Fibroblast of lung (primary cell): ENCODE measurements at regions not wholly inside any gene's neighbourhood (a gene's known extent, or its start where the extent isn't known, plus 50 kb on each side); places are given as distances from the start of the nearest gene placed in this dataset.
"Not testable (repeated sequence)": the region's sequence is repeated elsewhere in the genome, so short reads cannot be mapped to it uniquely, and the experiment has no call there.

Experiments used
- DNase-seq, 2 donors: peaks; one replicate each; pipeline versions ENCODE4 v3.0.0 to v3.0.0-alpha.2; 2010; ENCODE audit warnings: low read depth in 2 of 2
- H2AFZ ChIP-seq: 2 replicates; pipeline ENCODE4 v1.5.1; 2012; ENCODE audit warnings: low read length, control low read depth, inconsistent platforms
- H3K27ac ChIP-seq: 2 replicates; pipeline ENCODE4 v1.5.1; 2011; ENCODE audit warnings: low read length, control low read depth; ENCODE audit not compliant: insufficient read depth
- H3K27me3 ChIP-seq: 2 replicates; pipeline ENCODE4 v1.5.1; 2011; ENCODE audit warnings: mild to moderate bottlenecking, low read length; ENCODE audit not compliant: control insufficient read depth, insufficient read depth
- H3K36me3 ChIP-seq: 2 replicates; pipeline ENCODE4 v1.5.1; 2011; ENCODE audit warnings: low read length; ENCODE audit not compliant: control insufficient read depth, insufficient read depth
- H3K4me1 ChIP-seq: 2 replicates; pipeline ENCODE4 v1.5.1; 2011; ENCODE audit warnings: low read length; ENCODE audit not compliant: control insufficient read depth, insufficient read depth; ENCODE audit errors: extremely low read depth
- H3K4me2 ChIP-seq: 2 replicates; pipeline ENCODE4 v1.5.1; 2011; ENCODE audit warnings: low read length, control low read depth; ENCODE audit not compliant: insufficient read depth; ENCODE audit errors: extremely low read depth
- H3K4me3 ChIP-seq, 4 experiments: fragments of 200-600 bp in 1 of 4; sonication (generic) in 1 of 4; replicated peaks in 1 of 4; 2 replicates each; pipeline ENCODE4 v1.5.1; 2011 to 2016; ENCODE audit warnings: low read length in 4 of 4, low read depth in 3 of 4, mild to moderate bottlenecking in 3 of 4, control low read depth in 2 of 4, inconsistent platforms in 1 of 4, mixed read lengths in 1 of 4; ENCODE audit not compliant: insufficient read depth in 1 of 4; ENCODE audit errors: control extremely low read depth in 1 of 4
- H3K79me2 ChIP-seq: 2 replicates; pipeline ENCODE4 v1.5.1; 2012; ENCODE audit warnings: mild to moderate bottlenecking, low read length, inconsistent platforms; ENCODE audit not compliant: control insufficient read depth, insufficient read depth
- H3K9ac ChIP-seq: 2 replicates; pipeline ENCODE4 v1.5.1; 2011; ENCODE audit warnings: mild to moderate bottlenecking, low read length, control low read depth; ENCODE audit not compliant: insufficient read depth
- H3K9me3 ChIP-seq: 2 replicates; pipeline ENCODE4 v1.5.1; 2012; ENCODE audit warnings: low read depth, low read length; ENCODE audit not compliant: control insufficient read depth, insufficient read depth
- H4K20me1 ChIP-seq: 2 replicates; pipeline ENCODE4 v1.5.1; 2011; ENCODE audit warnings: low read length; ENCODE audit not compliant: control insufficient read depth, insufficient read depth; ENCODE audit errors: extremely low read depth
- CTCF ChIP-seq, 2 donors: IDR thresholded peaks in 1 of 2; conservative IDR thresholded peaks in 1 of 2; 1 replicate in 1 of 2; 2 replicates in 1 of 2; pipeline ENCODE4 v1.5.1; 2011 to 2012; ENCODE audit warnings: low read length in 2 of 2, control low read depth in 1 of 2, inconsistent platforms in 1 of 2, low read depth in 1 of 2, mild to moderate bottlenecking in 1 of 2
- EZH2 ChIP-seq: IDR thresholded peaks from 2 replicates; pipeline ENCODE4 v1.5.1; 2012; ENCODE audit warnings: low read length, control low read depth, mild to moderate bottlenecking; ENCODE audit errors: missing control alignments

GRCh38 chr3:27802849-27803248 lies 80.7 kb upstream of the EOMES start:
- H3K79me2 ChIP-seq = no peaks in the 10 kb centered on the region
- DNase-seq = no peak
- no peaks in the 10 kb centered on the region for H3K4me1 ChIP-seq
- TF ChIP-seq CTCF (conservative IDR thresholded peaks at IDR 0.05 in 1 of 2, IDR thresholded peaks at IDR 0.05 in 1 of 2; ENCODE audit: low read depth in 1 of 2, low read length in 2 of 2) (no peak), EZH2 (no peak)
- no peak overlapping the region for H3K4me2 ChIP-seq
- no peaks in the 10 kb centered on the region for H3K9me3 ChIP-seq
- H3K27me3 ChIP-seq = no peaks in the 10 kb centered on the region
- H3K4me3 ChIP-seq = no peak overlapping the region
- no peaks in the 10 kb centered on the region for H3K36me3 ChIP-seq
- H4K20me1 ChIP-seq = no peaks in the 10 kb centered on the region
- H3K27ac ChIP-seq = no peak overlapping the region
- no peak overlapping the region for H3K9ac ChIP-seq
- H2AFZ ChIP-seq = no peak overlapping the region

DNA sequence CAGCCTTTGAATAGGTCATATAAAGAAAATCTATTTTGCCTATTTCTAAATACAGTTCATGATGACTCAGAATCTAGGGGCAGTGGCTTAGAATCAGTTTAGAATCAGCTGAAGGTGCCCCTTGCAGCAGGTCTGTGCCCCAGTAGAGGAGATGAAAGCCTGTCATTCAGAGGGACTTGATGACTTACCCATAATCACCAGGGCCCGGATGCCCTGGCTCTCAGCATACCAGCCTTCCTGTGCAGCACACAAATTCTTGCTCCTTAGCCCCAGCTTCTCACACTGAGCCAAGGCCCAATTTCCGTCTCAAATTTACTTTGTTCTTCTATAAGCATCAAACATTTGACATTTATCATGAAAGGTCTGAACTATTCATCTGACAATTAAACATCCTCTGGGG lies 83.2 kb upstream of the EOMES start:
- no peaks in the 10 kb centered on the region for H3K79me2 ChIP-seq

DNA sequence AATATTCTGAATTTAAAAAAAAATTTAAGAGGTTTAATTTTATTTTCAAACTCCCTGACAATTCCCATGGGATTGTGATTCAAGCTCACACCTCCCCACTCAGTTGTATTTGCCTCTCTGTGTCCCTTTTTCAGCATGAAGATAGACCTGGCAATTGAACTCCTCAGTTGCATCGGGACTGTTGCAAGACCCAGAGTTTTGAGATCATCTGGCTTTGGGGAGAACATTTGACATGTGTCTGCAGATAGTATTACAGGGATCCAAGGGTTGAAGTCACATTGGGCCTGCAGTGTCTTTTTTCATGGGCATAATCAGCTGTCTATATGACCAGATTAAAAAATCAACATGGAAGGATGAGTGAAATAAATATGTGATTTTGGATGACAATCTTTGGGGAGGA lies 91.1 kb upstream of the EOMES start:
- Histone ChIP-seq H3K9me3 (no peaks in the 10 kb centered on the region), H3K27ac (no peak overlapping the region), H2AFZ (no peak overlapping the region), H3K4me3 (no peak overlapping the region), H3K4me1 (no peaks in the 10 kb centered on the region), H3K36me3 (no peaks in the 10 kb centered on the region), H3K27me3 (no peaks in the 10 kb centered on the region), H3K9ac (no peak overlapping the region), H4K20me1 (no peaks in the 10 kb centered on the region), H3K79me2 (no peaks in the 10 kb centered on the region), H3K4me2 (no peak overlapping the region)
- DNase-seq = no peak
- TF ChIP-seq CTCF (conservative IDR thresholded peaks at IDR 0.05 in 1 of 2, IDR thresholded peaks at IDR 0.05 in 1 of 2; ENCODE audit: low read depth in 1 of 2, low read length in 2 of 2) (no peak), EZH2 (no peak)

More for the DNA sequence above, 83.2 kb upstream of the EOMES start:
- no peak for DNase-seq
- Histone ChIP-seq H3K27ac (no peak overlapping the region), H3K4me1 (no peaks in the 10 kb centered on the region), H2AFZ (no peak overlapping the region), H4K20me1 (no peaks in the 10 kb centered on the region), H3K36me3 (no peaks in the 10 kb centered on the region), H3K4me2 (no peak overlapping the region), H3K9ac (no peak overlapping the region), H3K9me3 (no peaks in the 10 kb centered on the region), H3K4me3 (no peak overlapping the region), H3K27me3 (no peaks in the 10 kb centered on the region)
- TF ChIP-seq EZH2 (no peak), CTCF (conservative IDR thresholded peaks at IDR 0.05 in 1 of 2, IDR thresholded peaks at IDR 0.05 in 1 of 2; ENCODE audit: low read depth in 1 of 2, low read length in 2 of 2) (no peak)

GRCh38 chr3:27821609-27822008 lies 99.5 kb upstream of the EOMES start:
- H3K4me2 ChIP-seq, H3K36me3 ChIP-seq, H3K9me3 ChIP-seq, H3K4me1 ChIP-seq, DNase-seq, H2AFZ ChIP-seq, H3K27me3 ChIP-seq, H4K20me1 ChIP-seq, H3K79me2 ChIP-seq, H3K9ac ChIP-seq, H3K27ac ChIP-seq, H3K4me3 ChIP-seq: not testable (repeated sequence)
